ENCODE measurements at regions not wholly inside any gene's neighbourhood (a gene's known extent, or its start where the extent isn't known, plus 50 kb on each side); places are given as distances from the start of the nearest gene placed in this dataset.

GRCh38 chr16:85240982-85241924 is 129.0 kb upstream of the CIBAR2 start:
- Histone ChIP-seq H2AFZ (ENCODE audit: low read depth) (no peak overlapping the region), H3F3A (replicated peaks; ENCODE audit: insufficient read depth) (peaks cover 6% of the 10 kb centered on the region), H3K9me2 (no peaks in the 10 kb centered on the region), H3K36me3 (replicated peaks in 1 of 2; ENCODE audit: control insufficient read depth in 1 of 2, insufficient read depth in 2 of 2, low read length in 1 of 2) (no peaks in the 10 kb centered on the region), H4K20me1 (ENCODE audit: insufficient read depth) (no peaks in the 10 kb centered on the region; the same call in 1 of the 2 replicates), H3K27ac (ENCODE audit: low read depth in 2 of 2, low read length in 1 of 2) (no peak overlapping the region), H3K4me2 (no peak overlapping the region), H3K79me2 (ENCODE audit: insufficient read depth) (peaks cover 6% of the 10 kb centered on the region; the same call in 1 of the 2 replicates), H3K4me1 (ENCODE audit: control insufficient read depth in 1 of 2, insufficient read depth in 2 of 2, low read depth in 1 of 2, low read length in 1 of 2) (peaks cover 1 to 31% of the 10 kb centered on the region in 2 experiments; a peak in 3 of 4 replicates), H3K9ac (no peak overlapping the region), H3K4me3 (ENCODE audit: low read depth in 2 of 2, low read length in 1 of 2) (no peak overlapping the region), H3K9me3 (no peaks in the 10 kb centered on the region), H3K27me3 (ENCODE audit: insufficient read depth) (no peaks in the 10 kb centered on the region)
- ChIA-PET POLR2A (no interaction called here), CTCF (interaction anchor here (0.7 to 11.7 kb wide), 11 partner anchors 12 to 127 kb away, joined by 3 to 122 read pairs (median 4); no protein-coding TSS in a partner anchor)
- no peak for TF ChIP-seq NRF1 (IDR thresholded peaks at IDR 0.05; ENCODE audit: low read depth, low read length)
- DNase-seq, result no peak
- 84% methylated on average over 13 of the region's 18 CpGs for WGBS (ENCODE audit: low lambda C conversion rate)

GRCh38 chr16:85242140-85242539 is 129.9 kb upstream of the CIBAR2 start:
- Histone ChIP-seq H3K27ac (ENCODE audit: low read depth in 2 of 2, low read length in 1 of 2) (no peak overlapping the region; a peak in 1 of 4 replicates), H3K27me3 (ENCODE audit: insufficient read depth) (no peaks in the 10 kb centered on the region), H3K4me2 (no peak overlapping the region), H3K36me3 (replicated peaks in 1 of 2; ENCODE audit: control insufficient read depth in 1 of 2, insufficient read depth in 2 of 2, low read length in 1 of 2) (no peaks in the 10 kb centered on the region), H3K9ac (no peak overlapping the region), H3K4me1 (ENCODE audit: control insufficient read depth in 1 of 2, insufficient read depth in 2 of 2, low read depth in 1 of 2, low read length in 1 of 2) (peaks cover 0 to 35% of the 10 kb centered on the region in 2 experiments; a peak in 1 of 4 replicates), H3K9me2 (no peaks in the 10 kb centered on the region), H3K4me3 (ENCODE audit: low read depth in 2 of 2, low read length in 1 of 2) (no peak overlapping the region), H2AFZ (ENCODE audit: low read depth) (no peak overlapping the region), H3K9me3 (no peaks in the 10 kb centered on the region), H3K79me2 (ENCODE audit: insufficient read depth) (no peaks in the 10 kb centered on the region), H3F3A (replicated peaks; ENCODE audit: insufficient read depth) (peaks cover 6% of the 10 kb centered on the region), H4K20me1 (ENCODE audit: insufficient read depth) (no peaks in the 10 kb centered on the region; the same call in 1 of the 2 replicates)
- no peak for TF ChIP-seq REST (IDR thresholded peaks at IDR 0.05; ENCODE audit: low read depth, low read length)
- TF ChIP-seq GABPA (IDR thresholded peaks at IDR 0.05; ENCODE audit: low read depth), result no peak
- TF ChIP-seq EP300 (IDR thresholded peaks at IDR 0.05; ENCODE audit: borderline replicate concordance in 1 of 2, low read depth in 1 of 2, low read length in 1 of 2), result no peak
- no peak for TF ChIP-seq FOXM1 (IDR thresholded peaks at IDR 0.05; ENCODE audit: low read depth)
- TF ChIP-seq NRF1 (IDR thresholded peaks at IDR 0.05; ENCODE audit: low read depth, low read length), result no peak
- no peak for TF ChIP-seq RXRA (IDR thresholded peaks at IDR 0.05; ENCODE audit: borderline replicate concordance, low read depth)
- TF ChIP-seq TEAD4 (IDR thresholded peaks at IDR 0.05; ENCODE audit: borderline replicate concordance, insufficient read depth), result no peak
- TF ChIP-seq USF1 (IDR thresholded peaks at IDR 0.05; ENCODE audit: borderline replicate concordance, low read depth), result no peak
- TF ChIP-seq MXI1 (IDR thresholded peaks at IDR 0.05; ENCODE audit: low read depth, low read length), result no peak
- TF ChIP-seq CHD2 (IDR thresholded peaks at IDR 0.05; ENCODE audit: low read length, partially characterized antibody), result no peak
- no peak for TF ChIP-seq IRF3 (IDR thresholded peaks at IDR 0.05; ENCODE audit: low read depth, low read length)
- TF ChIP-seq GATA2 (CRISPR knock-in tag; IDR thresholded peaks at IDR 0.05), result no peak
- TF ChIP-seq TAF1 (IDR thresholded peaks at IDR 0.05; ENCODE audit: borderline replicate concordance, low read depth, low read length), result no peak
- ChIA-PET CTCF (interaction anchor here (1.2 to 11.7 kb wide), 6 partner anchors 11 to 128 kb away, joined by 3 to 122 read pairs (median 16); no protein-coding TSS in a partner anchor), POLR2A (no interaction called here)
- 77% methylated on average over 6 of the region's 10 CpGs for WGBS (ENCODE audit: low lambda C conversion rate)
- DNase-seq, result no peak
